K562 (cell line): ENCODE measurements at regions not wholly inside any gene's neighbourhood (a gene's known extent, or its start where the extent isn't known, plus 50 kb on each side); places are given as distances from the start of the nearest gene placed in this dataset.

ENCODE experiments used
- ATAC-seq: fragments of 200-7000 bp; cut with Tn5 transposase; 3 replicates; pipeline ENCODE4 v1.9.1; 2020; ENCODE audit warnings: moderate library complexity
- BruUV-seq: library from RNA; stranded (reverse); fragments of 400-500 nt; replicated peaks from 2 replicates; lab custom pipeline; 2021; lab: Mats Ljungman, UMichigan
- CTCF ChIA-PET: fragments of 300-600 bp; formaldehyde crosslinking; extraction: SDS; loops from one replicate; lab custom pipeline; 2021; ENCODE audit warnings: low intra/inter-chr PET ratio; lab: Yijun Ruan, JAX
- POLR2A ChIA-PET: fragments of 300-600, 350-650 bp; sonication (Branson Sonifier 250); formaldehyde crosslinking; extraction: SDS; loops from one replicate; lab custom pipeline; 2021; ENCODE audit warnings: antibody characterized with exemption, inconsistent platforms; lab: Yijun Ruan, JAX
- DNase-seq, 4 experiments: peaks; one replicate each; pipeline versions ENCODE4 v3.0.0 to v3.0.0-alpha.2; 2011 to 2018; ENCODE audit warnings: low spot score in 3 of 4, mixed read lengths in 3 of 4; ENCODE audit errors: extremely low read depth in 1 of 4
- FAIRE-seq: peaks from 2 replicates; lab custom pipeline; 2011; peaks lifted over from hg19 to GRCh38; lab: Jason Lieb, UNC
- H2AFZ ChIP-seq: 2 replicates; pipeline ENCODE4 v1.6.0; 2011; ENCODE audit warnings: low read depth, low read length, control low read depth, inconsistent platforms
- H3K27ac ChIP-seq: fragments of 200-600 bp; 3 replicates; pipeline ENCODE4 v1.8.0; 2011; ENCODE audit warnings: low read depth, mild to moderate bottlenecking, control low read depth, inconsistent platforms, low read length, moderate library complexity, mixed read lengths; ENCODE audit errors: extremely low read depth
- H3K27me3 ChIP-seq, 2 experiments: fragments of 300-600 bp in 1 of 2; 2 replicates in 1 of 2; 3 replicates in 1 of 2; pipeline versions ENCODE4 v1.6.0 to v1.8.0; 2011; ENCODE audit warnings: inconsistent platforms in 2 of 2, low read length in 2 of 2, mild to moderate bottlenecking in 1 of 2, mixed read lengths in 1 of 2, moderate library complexity in 1 of 2; ENCODE audit not compliant: control insufficient read depth in 2 of 2, insufficient read depth in 2 of 2
- H3K36me3 ChIP-seq: fragments of 300-600 bp; 3 replicates; pipeline ENCODE4 v1.8.0; 2011; ENCODE audit warnings: mild to moderate bottlenecking, low read length, inconsistent platforms; ENCODE audit not compliant: control insufficient read depth, insufficient read depth
- H3K4me1 ChIP-seq, 2 experiments: fragments of 200-600 bp in 1 of 2; replicated peaks in 1 of 2; 2 replicates in 1 of 2; 3 replicates in 1 of 2; pipeline versions ENCODE4 v1.5.1 to v1.8.0; 2011; ENCODE audit warnings: inconsistent platforms in 2 of 2, low read length in 2 of 2, mild to moderate bottlenecking in 1 of 2, mixed read lengths in 1 of 2, moderate library complexity in 1 of 2; ENCODE audit not compliant: control insufficient read depth in 2 of 2, insufficient read depth in 2 of 2
- H3K4me2 ChIP-seq: 2 replicates; pipeline ENCODE4 v1.6.1; 2011; ENCODE audit warnings: low read length, control low read depth, inconsistent platforms, mixed read lengths; ENCODE audit not compliant: insufficient read depth
- H3K4me3 ChIP-seq: fragments of 200-600 bp; sonication (generic), shearing (Covaris generic); 2 replicates; pipeline ENCODE4 v1.5.1; 2016; ENCODE audit warnings: control low read depth, inconsistent platforms
- H3K79me2 ChIP-seq: fragments of 200-600 bp; 3 replicates; pipeline ENCODE4 v1.8.0; 2011; ENCODE audit warnings: low read length, inconsistent platforms; ENCODE audit not compliant: control insufficient read depth, insufficient read depth
- H3K9ac ChIP-seq, 2 experiments: 2 replicates each; pipeline versions ENCODE4 v1.6.0 to v1.6.1; 2011; ENCODE audit warnings: low read depth in 2 of 2, low read length in 2 of 2, control low read depth in 1 of 2, inconsistent platforms in 1 of 2, mild to moderate bottlenecking in 1 of 2, mixed read lengths in 1 of 2; ENCODE audit not compliant: insufficient read depth in 1 of 2
- H3K9me1 ChIP-seq: one replicate; pipeline ENCODE4 v1.6.0; 2011; ENCODE audit warnings: inconsistent platforms, mild to moderate bottlenecking, low read length, moderate library complexity; ENCODE audit not compliant: control insufficient read depth, insufficient read depth
- H3K9me3 ChIP-seq: replicated peaks from 2 replicates; pipeline ENCODE4 v1.5.1; 2011; ENCODE audit warnings: low read depth, low read length, inconsistent platforms; ENCODE audit not compliant: control insufficient read depth, insufficient read depth
- H4K20me1 ChIP-seq: replicated peaks from 2 replicates; pipeline ENCODE4 v1.6.1; 2011; ENCODE audit warnings: low read length, inconsistent platforms, mixed read lengths; ENCODE audit not compliant: control insufficient read depth, insufficient read depth
- BRF1 ChIP-seq: IDR thresholded peaks from 3 replicates; pipeline ENCODE4 v1.6.1; 2011; ENCODE audit warnings: borderline replicate concordance, mild to moderate bottlenecking; ENCODE audit not compliant: insufficient read length; ENCODE audit errors: extremely low read depth
- CTCFL ChIP-seq: IDR thresholded peaks from 2 replicates; pipeline ENCODE4 v1.6.1; 2011; ENCODE audit warnings: borderline replicate concordance, low read depth, mild to moderate bottlenecking, moderate library complexity, low read length; ENCODE audit not compliant: insufficient read depth, poor library complexity, severe bottlenecking
- EP300 ChIP-seq: IDR thresholded peaks from 2 replicates; pipeline ENCODE4 v1.6.1; 2012; ENCODE audit warnings: low read length, improper control_type of control experiment
- MCM7 ChIP-seq, 2 experiments: fragments of 450-650 bp; IDR thresholded peaks; 2 replicates each; pipeline ENCODE4 v1.6.1; 2016 to 2018
- NELFE ChIP-seq: IDR thresholded peaks from 2 replicates; pipeline ENCODE4 v1.6.1; 2011; ENCODE audit warnings: mild to moderate bottlenecking; ENCODE audit not compliant: insufficient read depth, insufficient read length
- NFXL1 ChIP-seq: fragments of 450-650 bp; formaldehyde crosslinking; IDR thresholded peaks from 2 replicates; pipeline ENCODE4 v1.4.0; 2021; ENCODE audit warnings: mild to moderate bottlenecking
- whole genome bisulfite sequencing: fragments of 100-300 bp; shearing (Covaris generic); methylation state at CpG from one replicate; pipeline ENCODE4 v1.1.6; 2016; ENCODE audit warnings: low coverage, mixed read lengths; ENCODE audit not compliant: insufficient coverage; ENCODE audit errors: missing lambda C conversion rate; 5-methylcytosine and 5-hydroxymethylcytosine counted together
- in situ Hi-C: fragments of 300-500 bp; cut with MboI; formaldehyde crosslinking; loops from 4 replicates; pipeline ENCODE4 v1.15.0; 2018; ENCODE audit warnings: inconsistent platforms, mixed read lengths
- intact Hi-C: fragments of 100-400 bp; cut with micrococcal nuclease; formaldehyde crosslinking; loops from 2 replicates; pipeline ENCODE4 v1.14.2; 2022

- H3K9me3 ChIP-seq: no peaks in the 10 kb centered on the region
- WGBS: 1% methylated on average over 16 of the region's 16 CpGs
- peaks cover 29 to 54% of the 10 kb centered on the region in 2 experiments for H3K27me3 ChIP-seq
- no peaks in the 10 kb centered on the region for H3K36me3 ChIP-seq
- H3K27ac ChIP-seq: no peak overlapping the region
- H4K20me1 ChIP-seq: peaks cover 7% of the 10 kb centered on the region; the same call in 1 of the 2 replicates
- no TSS peak for BruUV-seq
- H3K4me2 ChIP-seq: no peak overlapping the region
- H2AFZ ChIP-seq: no peak overlapping the region
- ChIA-PET CTCF (no interaction called here), POLR2A (no interaction called here)
- H3K9ac ChIP-seq: no peak overlapping the region
- H3K9me1 ChIP-seq: no peaks in the 10 kb centered on the region
- no peak for DNase-seq
- H3K4me1 ChIP-seq: no peaks in the 10 kb centered on the region
- TF ChIP-seq NELFE (no peak), EP300 (no peak), MCM7 (IDR thresholded peaks at IDR 0.05) (no peak), NFXL1 (no peak), CTCFL (no peak), BRF1 (no peak)
- in situ Hi-C loops: no loop called here
- FAIRE-seq: no peak
- no peak overlapping the region for H3K4me3 ChIP-seq
- no peak for ATAC-seq
- intact Hi-C loops: no loop called here
- no peaks in the 10 kb centered on the region for H3K79me2 ChIP-seq
Observed at GRCh38 chr7:156220078-156220605, 407.9 kb upstream of the SHH start.
